OCI-LY3 (cell line): ENCODE measurements at regions not wholly inside any gene's neighbourhood (a gene's known extent, or its start where the extent isn't known, plus 50 kb on each side); places are given as distances from the start of the nearest gene placed in this dataset.

ENCODE experiments used
- H2AFZ ChIP-seq: fragments of 200-600, 300-600 bp; shearing (Covaris generic); 2 replicates; pipeline ENCODE4 v1.6.0; 2014; ENCODE audit warnings: antibody characterized with exemption, low read depth, low read length
- H3K27ac ChIP-seq: fragments of 200-600, 300-600 bp; sonication (generic); 2 replicates; pipeline ENCODE4 v1.5.1; 2014; ENCODE audit warnings: mild to moderate bottlenecking, low read length, moderate library complexity, mixed read lengths
- H3K27me3 ChIP-seq: fragments of 200-600, 300-600 bp; sonication (generic); 2 replicates; pipeline ENCODE4 v1.6.1; 2014; ENCODE audit warnings: low read depth, low read length, mixed read lengths
- H3K36me3 ChIP-seq: fragments of 200-600, 300-600 bp; sonication (generic); replicated peaks from 2 replicates; pipeline ENCODE3; 2014; ENCODE audit warnings: low read depth, low read length, mixed read lengths
- H3K4me1 ChIP-seq: fragments of 300-600, 200-600 bp; sonication (generic); 2 replicates; pipeline ENCODE4 v1.6.1; 2014; ENCODE audit warnings: low read length, mixed read lengths
- H3K4me2 ChIP-seq: fragments of 200-600, 300-600 bp; sonication (generic); 2 replicates; pipeline ENCODE4 v1.6.1; 2014; ENCODE audit warnings: low read length, mixed read lengths
- H3K4me3 ChIP-seq: fragments of 300-600, 200-600 bp; sonication (generic); 2 replicates; pipeline ENCODE4 v1.5.1; 2014; ENCODE audit warnings: antibody characterized with exemption, mild to moderate bottlenecking, low read length, moderate library complexity
- H3K79me2 ChIP-seq: fragments of 300-600, 200-600 bp; shearing (Covaris generic); 2 replicates; pipeline ENCODE4 v1.6.1; 2014; ENCODE audit warnings: mild to moderate bottlenecking, low read length, mixed read lengths
- H3K9ac ChIP-seq: fragments of 300-600, 200-600 bp; shearing (Covaris generic); 2 replicates; pipeline ENCODE4 v1.6.0; 2014; ENCODE audit warnings: mild to moderate bottlenecking, low read length, moderate library complexity
- H3K9me3 ChIP-seq: fragments of 200-600, 300-600 bp; shearing (Covaris generic); 2 replicates; pipeline ENCODE4 v1.6.1; 2014; ENCODE audit warnings: low read length, mixed read lengths; ENCODE audit not compliant: insufficient read depth
- H4K20me1 ChIP-seq: fragments of 200-600, 300-600 bp; sonication (generic); 2 replicates; pipeline ENCODE4 v1.6.1; 2016; ENCODE audit warnings: low read length, mixed read lengths; ENCODE audit not compliant: insufficient read depth
- CTCF ChIP-seq: fragments of 200-600, 300-600 bp; sonication (generic); IDR thresholded peaks from 2 replicates; pipeline ENCODE4 v1.5.1; 2014; ENCODE audit warnings: antibody characterized with exemption, low read length, low read depth
- EZH2phosphoT487 ChIP-seq: fragments of 200-600 bp; shearing (Covaris generic); IDR thresholded peaks from 2 replicates; pipeline ENCODE4 v1.6.1; 2018; ENCODE audit warnings: antibody characterized with exemption, mixed run types, low read depth

GRCh38 chr2:239596792-239597191, 196.0 kb upstream of the HDAC4 start:
- Histone ChIP-seq H3K4me3 (no peak overlapping the region), H3K9ac (no peak overlapping the region)

GRCh38 chr2:239596253-239596652, 195.4 kb upstream of the HDAC4 start:
- Histone ChIP-seq H3K4me3 (no peak overlapping the region), H3K36me3 (no peaks in the 10 kb centered on the region), H3K79me2 (no peaks in the 10 kb centered on the region), H3K4me2 (no peak overlapping the region), H3K9ac (no peak overlapping the region), H4K20me1 (no peaks in the 10 kb centered on the region), H3K9me3 (no peaks in the 10 kb centered on the region), H3K4me1 (no peaks in the 10 kb centered on the region), H2AFZ (no peak overlapping the region), H3K27ac (no peak overlapping the region), H3K27me3 (no peaks in the 10 kb centered on the region)
- TF ChIP-seq EZH2phosphoT487 = no peak
- no peak for TF ChIP-seq CTCF

More at GRCh38 chr2:239596792-239597191, 196.0 kb upstream of the HDAC4 start:
- Histone ChIP-seq H3K9me3 (no peaks in the 10 kb centered on the region), H3K4me2 (no peak overlapping the region), H3K27ac (no peak overlapping the region), H2AFZ (no peak overlapping the region), H3K4me1 (no peaks in the 10 kb centered on the region), H3K27me3 (no peaks in the 10 kb centered on the region), H4K20me1 (no peaks in the 10 kb centered on the region), H3K79me2 (no peaks in the 10 kb centered on the region), H3K36me3 (no peaks in the 10 kb centered on the region)
- TF ChIP-seq CTCF (no peak), EZH2phosphoT487 (no peak)

DNA sequence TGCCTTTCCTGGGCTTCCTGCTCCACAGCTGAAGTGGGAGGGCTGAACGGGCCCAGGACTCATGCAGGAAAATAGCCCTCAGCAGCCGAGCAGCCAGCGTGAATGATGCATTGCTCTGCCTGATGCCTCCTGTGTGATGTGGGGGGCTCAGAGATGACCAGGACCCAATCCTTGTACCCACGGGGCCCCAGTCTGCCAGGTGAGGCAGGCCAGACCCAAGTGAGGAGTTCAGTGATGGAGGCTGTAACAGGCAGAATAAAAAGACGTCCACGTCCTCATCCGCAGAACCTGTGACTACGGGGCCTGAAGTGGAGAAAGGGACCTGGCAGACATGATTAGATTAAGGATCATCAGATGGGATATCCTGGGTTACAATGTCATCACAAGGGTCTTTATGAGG, 194.9 kb upstream of the HDAC4 start:
- Histone ChIP-seq H3K4me3 (no peak overlapping the region), H3K27ac (no peak overlapping the region), H3K9ac (no peak overlapping the region), H3K79me2 (no peaks in the 10 kb centered on the region), H4K20me1 (no peaks in the 10 kb centered on the region), H3K27me3 (no peaks in the 10 kb centered on the region), H3K4me2 (no peak overlapping the region), H3K4me1 (no peaks in the 10 kb centered on the region), H2AFZ (no peak overlapping the region), H3K9me3 (no peaks in the 10 kb centered on the region), H3K36me3 (no peaks in the 10 kb centered on the region)
- TF ChIP-seq EZH2phosphoT487 = no peak
- TF ChIP-seq CTCF = no peak

DNA sequence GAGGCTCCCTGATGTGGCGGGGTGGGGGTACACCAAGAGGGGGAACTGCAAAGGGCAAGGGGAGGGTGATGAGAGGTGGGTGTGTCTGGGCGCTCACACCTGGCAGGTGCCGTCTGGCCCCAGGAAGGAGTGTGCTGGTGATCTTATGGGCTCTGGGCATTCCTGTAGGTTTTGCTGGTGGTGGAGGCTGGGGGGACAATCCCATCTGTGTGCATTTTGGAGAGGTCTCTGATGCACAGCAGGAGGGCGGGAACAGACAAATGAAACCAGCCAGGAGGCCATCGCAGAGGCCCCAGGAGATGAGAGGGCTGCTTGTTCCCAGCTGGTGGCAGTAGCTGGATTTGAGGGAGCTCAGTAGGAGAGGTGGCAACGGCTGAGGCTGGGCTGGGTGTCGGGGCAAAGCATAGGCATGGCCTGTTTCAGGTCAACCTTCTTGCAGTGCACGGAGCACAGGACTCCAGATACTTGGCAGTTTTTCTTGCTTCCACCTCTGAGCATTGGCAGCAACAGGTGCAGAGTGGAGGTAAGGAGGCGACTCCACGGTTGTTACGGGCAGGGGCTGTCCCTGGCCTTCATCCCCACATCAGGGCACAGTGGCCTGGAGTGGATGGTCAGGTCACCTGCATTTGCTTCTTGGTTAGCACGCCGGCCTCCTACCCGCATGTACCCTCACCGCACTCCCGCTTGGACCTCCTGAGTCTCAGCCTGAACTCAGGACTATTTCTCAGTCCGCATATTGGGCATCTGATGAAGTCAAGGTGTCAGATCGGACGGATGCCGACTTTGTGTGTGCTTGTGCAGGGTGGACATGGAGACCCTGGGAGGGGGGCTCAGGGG, 194.2 kb upstream of the HDAC4 start:
- no peak overlapping the region for H3K27ac ChIP-seq

More for the DNA sequence above, 194.2 kb upstream of the HDAC4 start:
- TF ChIP-seq CTCF (no peak), EZH2phosphoT487 (no peak)
- no peak overlapping the region for H3K4me3 ChIP-seq
- no peaks in the 10 kb centered on the region for H3K9me3 ChIP-seq
- H3K4me1 ChIP-seq = no peaks in the 10 kb centered on the region
- H3K36me3 ChIP-seq = no peaks in the 10 kb centered on the region
- no peak overlapping the region for H3K9ac ChIP-seq
- no peak overlapping the region for H2AFZ ChIP-seq
- no peaks in the 10 kb centered on the region for H3K27me3 ChIP-seq
- H3K79me2 ChIP-seq = no peaks in the 10 kb centered on the region
- no peak overlapping the region for H3K4me2 ChIP-seq
- H4K20me1 ChIP-seq = no peaks in the 10 kb centered on the region
